Naive thymus-derived CD4-positive, alpha-beta T cell (primary cell): ENCODE measurements at regions not wholly inside any gene's neighbourhood (a gene's known extent, or its start where the extent isn't known, plus 50 kb on each side); places are given as distances from the start of the nearest gene placed in this dataset.

Experiments
- ATAC-seq: fragments of 150-1000 bp; cut with Tn5 transposase; 2 replicates; pipeline ENCODE4 v1.10.0; 2021; ENCODE audit warnings: mild to moderate bottlenecking, moderate library complexity
- CTCF ChIA-PET: fragments of 350-600 bp; sonication (Branson Sonifier 250); formaldehyde crosslinking; loops from one replicate; lab custom pipeline; 2021; ENCODE audit warnings: antibody characterized with exemption; lab: Charles Lee
- POLR2A ChIA-PET: fragments of 350-600 bp; sonication (Branson Sonifier 250); formaldehyde crosslinking; loops from one replicate; lab custom pipeline; 2021; ENCODE audit warnings: antibody characterized with exemption, inconsistent platforms; lab: Charles Lee
- DNase-seq, 9 donors: peaks; one replicate each; pipeline versions ENCODE4 v3.0.0 to v3.0.0-alpha.2; 2020 to 2022; ENCODE audit warnings: mixed read lengths in 1 of 9
- H3K27ac ChIP-seq: one replicate; pipeline ENCODE4 v1.7.0; 2013; ENCODE audit warnings: mild to moderate bottlenecking, low read depth, low read length, moderate library complexity
- H3K27me3 ChIP-seq, 2 donors: one replicate each; pipeline ENCODE4 v1.7.0; 2013; ENCODE audit warnings: low read length in 2 of 2, mild to moderate bottlenecking in 2 of 2, moderate library complexity in 2 of 2; ENCODE audit not compliant: control insufficient read depth in 2 of 2, insufficient read depth in 2 of 2
- H3K36me3 ChIP-seq, 3 experiments: 1 replicate in 2 of 3; 2 replicates in 1 of 3; pipeline ENCODE4 v1.7.0; 2013; ENCODE audit warnings: low read length in 3 of 3, mild to moderate bottlenecking in 3 of 3, moderate library complexity in 1 of 3; ENCODE audit not compliant: insufficient read depth in 3 of 3, control insufficient read depth in 2 of 3
- H3K4me1 ChIP-seq, 2 donors: one replicate each; pipeline ENCODE4 v1.7.0; 2013; ENCODE audit warnings: low read length in 2 of 2, mild to moderate bottlenecking in 2 of 2, moderate library complexity in 1 of 2; ENCODE audit not compliant: control insufficient read depth in 2 of 2, insufficient read depth in 2 of 2
- H3K4me3 ChIP-seq: 2 replicates; pipeline ENCODE4 v1.7.0; 2013; ENCODE audit warnings: mild to moderate bottlenecking, low read length
- H3K9me3 ChIP-seq, 3 experiments: 1 replicate in 2 of 3; 2 replicates in 1 of 3; pipeline ENCODE4 v1.7.0; 2013; ENCODE audit warnings: low read length in 3 of 3; ENCODE audit not compliant: control insufficient read depth in 2 of 3
- H3K27ac Mint-ChIP-seq, 9 donors: one replicate each; pipeline ENCODE4 v1.8.0; 2020 to 2022; ENCODE audit warnings: mixed read lengths in 9 of 9, mild to moderate bottlenecking in 8 of 9, moderate library complexity in 5 of 9, inconsistent platforms in 2 of 9
- H3K27me3 Mint-ChIP-seq, 5 donors: one replicate each; pipeline ENCODE4 v1.8.0; 2021 to 2022; ENCODE audit warnings: mixed read lengths in 5 of 5, mild to moderate bottlenecking in 1 of 5
- H3K36me3 Mint-ChIP-seq, 5 donors: one replicate each; pipeline ENCODE4 v1.8.0; 2020 to 2022; ENCODE audit warnings: mixed read lengths in 5 of 5, mild to moderate bottlenecking in 3 of 5, inconsistent platforms in 1 of 5
- H3K4me1 Mint-ChIP-seq, 7 donors: one replicate each; pipeline ENCODE4 v1.8.0; 2020 to 2022; ENCODE audit warnings: mixed read lengths in 7 of 7, mild to moderate bottlenecking in 3 of 7, inconsistent platforms in 1 of 7
- H3K4me3 Mint-ChIP-seq, 10 donors: one replicate each; pipeline ENCODE4 v1.8.0; 2020 to 2022; ENCODE audit warnings: mild to moderate bottlenecking in 10 of 10, mixed read lengths in 10 of 10, moderate library complexity in 6 of 10, inconsistent platforms in 2 of 10
- H3K9me3 Mint-ChIP-seq, 11 donors: one replicate each; pipeline ENCODE4 v1.8.0; 2020 to 2022; ENCODE audit warnings: mixed read lengths in 11 of 11, mild to moderate bottlenecking in 4 of 11, inconsistent platforms in 1 of 11, moderate library complexity in 1 of 11
- intact Hi-C, 2 donors: fragments of 100-400 bp; cut with micrococcal nuclease; formaldehyde crosslinking; loops; one replicate each; pipeline ENCODE4 v1.15.1; 2023

GRCh38 chr4:115272594-115272993, 159.2 kb upstream of the NDST4 start:
- no peak overlapping the region for H3K27ac ChIP-seq
- H3K27me3 ChIP-seq = no peaks in the 10 kb centered on the region
- no peaks in the 10 kb centered on the region for H3K36me3 ChIP-seq
- no peaks in the 10 kb centered on the region for H3K9me3 ChIP-seq
- ChIA-PET CTCF (no interaction called here), POLR2A (no interaction called here)
- peaks cover 0 to 8% of the 10 kb centered on the region in 2 donors for H3K4me1 ChIP-seq
- H3K4me3 ChIP-seq = no peak overlapping the region
- Mint-ChIP-seq H3K4me1 (peaks cover 0 to 23% (median 4%) of the 10 kb centered on the region in 7 donors), H3K9me3 (peaks cover 0 to 3% (median 0%) of the 10 kb centered on the region in 11 donors), H3K4me3 (no peak overlapping the region), H3K27ac (no peak overlapping the region), H3K27me3 (peaks cover 0 to 5% (median 0%) of the 10 kb centered on the region in 5 donors), H3K36me3 (peaks cover 0 to 4% (median 0%) of the 10 kb centered on the region in 5 donors)
- DNase-seq (no peak), ATAC-seq (no peak)
- intact Hi-C loops = no loop called here

GRCh38 chr4:115272185-115272584, 158.8 kb upstream of the NDST4 start:
- peaks cover 0 to 3% (median 0%) of the 10 kb centered on the region in 11 donors for H3K9me3 Mint-ChIP-seq
- peaks cover 0 to 8% of the 10 kb centered on the region in 2 donors for H3K4me1 ChIP-seq
- no peak overlapping the region for H3K27ac Mint-ChIP-seq
- H3K4me3 Mint-ChIP-seq = no peak overlapping the region
- ChIA-PET POLR2A (no interaction called here), CTCF (no interaction called here)
- ATAC-seq (no peak), DNase-seq (no peak)
- no peaks in the 10 kb centered on the region for H3K9me3 ChIP-seq
- peaks cover 0 to 5% (median 0%) of the 10 kb centered on the region in 5 donors for H3K27me3 Mint-ChIP-seq
- peaks cover 0 to 4% (median 0%) of the 10 kb centered on the region in 5 donors for H3K36me3 Mint-ChIP-seq
- no peak overlapping the region for H3K27ac ChIP-seq
- no peak overlapping the region for H3K4me3 ChIP-seq
- H3K4me1 Mint-ChIP-seq = peaks cover 0 to 23% (median 4%) of the 10 kb centered on the region in 7 donors
- no peaks in the 10 kb centered on the region for H3K27me3 ChIP-seq
- H3K36me3 ChIP-seq = no peaks in the 10 kb centered on the region
- intact Hi-C loops = no loop called here

GRCh38 chr4:115260195-115260594, 146.8 kb upstream of the NDST4 start:
- no peaks in the 10 kb centered on the region for H3K27me3 ChIP-seq
- Mint-ChIP-seq H3K27me3 (no peaks in the 10 kb centered on the region), H3K4me3 (no peak overlapping the region), H3K4me1 (no peaks in the 10 kb centered on the region), H3K27ac (no peak overlapping the region), H3K36me3 (no peaks in the 10 kb centered on the region), H3K9me3 (peaks cover 0 to 12% (median 0%) of the 10 kb centered on the region in 11 donors)
- no peak for DNase-seq
- no peak overlapping the region for H3K27ac ChIP-seq
- H3K9me3 ChIP-seq = no peaks in the 10 kb centered on the region
- H3K36me3 ChIP-seq = no peaks in the 10 kb centered on the region
- ChIA-PET POLR2A (no interaction called here), CTCF (no interaction called here)
- H3K4me1 ChIP-seq = no peaks in the 10 kb centered on the region
- intact Hi-C loops = no loop called here
- ATAC-seq = no peak
- H3K4me3 ChIP-seq = no peak overlapping the region

GRCh38 chr4:115259642-115260041, 146.2 kb upstream of the NDST4 start:
- DNase-seq (no peak), ATAC-seq (no peak)
- peaks cover 0 to 12% (median 0%) of the 10 kb centered on the region in 11 donors for H3K9me3 Mint-ChIP-seq
- H3K36me3 Mint-ChIP-seq = no peaks in the 10 kb centered on the region
- no peak overlapping the region for H3K27ac ChIP-seq
- no peaks in the 10 kb centered on the region for H3K4me1 Mint-ChIP-seq
- H3K27ac Mint-ChIP-seq = no peak overlapping the region
- H3K4me3 ChIP-seq = no peak overlapping the region
- no peaks in the 10 kb centered on the region for H3K27me3 ChIP-seq
- no peak overlapping the region for H3K4me3 Mint-ChIP-seq
- no peaks in the 10 kb centered on the region for H3K27me3 Mint-ChIP-seq
- ChIA-PET CTCF (no interaction called here), POLR2A (no interaction called here)
- H3K9me3 ChIP-seq = no peaks in the 10 kb centered on the region
- intact Hi-C loops = no loop called here
- no peaks in the 10 kb centered on the region for H3K4me1 ChIP-seq
- H3K36me3 ChIP-seq = no peaks in the 10 kb centered on the region

GRCh38 chr4:115249808-115250207, 136.4 kb upstream of the NDST4 start:
- no peaks in the 10 kb centered on the region for H3K27me3 ChIP-seq
- ATAC-seq (no peak), DNase-seq (no peak)
- H3K9me3 Mint-ChIP-seq = peaks cover 0 to 7% (median 0%) of the 10 kb centered on the region in 11 donors
- H3K4me1 ChIP-seq = no peaks in the 10 kb centered on the region
- intact Hi-C loops = no loop called here
- no peak overlapping the region for H3K27ac Mint-ChIP-seq
- H3K36me3 Mint-ChIP-seq = no peaks in the 10 kb centered on the region
- no peaks in the 10 kb centered on the region for H3K36me3 ChIP-seq
- no peak overlapping the region for H3K27ac ChIP-seq
- no peaks in the 10 kb centered on the region for H3K9me3 ChIP-seq
- H3K4me1 Mint-ChIP-seq = no peaks in the 10 kb centered on the region
- no peak overlapping the region for H3K4me3 Mint-ChIP-seq
- ChIA-PET POLR2A (no interaction called here), CTCF (no interaction called here)
- H3K27me3 Mint-ChIP-seq = no peaks in the 10 kb centered on the region
- H3K4me3 ChIP-seq = no peak overlapping the region

GRCh38 chr4:115234405-115235093, 121.1 kb upstream of the NDST4 start:
- ChIA-PET CTCF (no interaction called here), POLR2A (no interaction called here)

GRCh38 chr4:115233600-115233999, 120.2 kb upstream of the NDST4 start:
- Histone ChIP-seq H3K27me3 (no peaks in the 10 kb centered on the region), H3K9me3 (no peaks in the 10 kb centered on the region), H3K36me3 (no peaks in the 10 kb centered on the region), H3K4me3 (no peak overlapping the region), H3K27ac (no peak overlapping the region), H3K4me1 (no peaks in the 10 kb centered on the region)
- ChIA-PET POLR2A (no interaction called here), CTCF (no interaction called here)
- peaks cover 0 to 3% (median 0%) of the 10 kb centered on the region in 11 donors for H3K9me3 Mint-ChIP-seq
- no peak overlapping the region for H3K4me3 Mint-ChIP-seq
- H3K36me3 Mint-ChIP-seq = no peaks in the 10 kb centered on the region
- no peaks in the 10 kb centered on the region for H3K4me1 Mint-ChIP-seq
- H3K27me3 Mint-ChIP-seq = no peaks in the 10 kb centered on the region
- intact Hi-C loops = no loop called here
- DNase-seq (no peak), ATAC-seq (no peak)
- H3K27ac Mint-ChIP-seq = no peak overlapping the region

More at GRCh38 chr4:115234405-115235093, 121.1 kb upstream of the NDST4 start:
- no peak overlapping the region for H3K27ac Mint-ChIP-seq
- H3K27me3 Mint-ChIP-seq = no peaks in the 10 kb centered on the region
- intact Hi-C loops = loop anchor here in 1 of 2 donors (1.0 kb wide), 2 partner anchors 303 to 618 kb away; no protein-coding TSS in a partner anchor
- Histone ChIP-seq H3K4me1 (no peaks in the 10 kb centered on the region), H3K9me3 (no peaks in the 10 kb centered on the region), H3K27ac (no peak overlapping the region), H3K4me3 (no peak overlapping the region), H3K27me3 (no peaks in the 10 kb centered on the region), H3K36me3 (no peaks in the 10 kb centered on the region)
- DNase-seq (no peak), ATAC-seq (no peak)
- H3K4me3 Mint-ChIP-seq = no peak overlapping the region
- peaks cover 0 to 3% (median 0%) of the 10 kb centered on the region in 11 donors for H3K9me3 Mint-ChIP-seq
- H3K36me3 Mint-ChIP-seq = no peaks in the 10 kb centered on the region
- H3K4me1 Mint-ChIP-seq = no peaks in the 10 kb centered on the region
